HepG2 (cell line): ENCODE measurements at regions not wholly inside any gene's neighbourhood (a gene's known extent, or its start where the extent isn't known, plus 50 kb on each side); places are given as distances from the start of the nearest gene placed in this dataset.

Source experiments
- ATAC-seq: fragments of 200-7000 bp; cut with Tn5 transposase; 3 replicates; pipeline ENCODE4 v1.9.1; 2020; ENCODE audit warnings: mild to moderate bottlenecking, moderate library complexity
- BruUV-seq: library from RNA; stranded (reverse); fragments of 400-500 nt; replicated peaks from 2 replicates; lab custom pipeline; 2021; lab: Mats Ljungman, UMichigan
- CTCF ChIA-PET: fragments of 300-600 bp; formaldehyde crosslinking; extraction: SDS; loops from one replicate; lab custom pipeline; 2021; ENCODE audit warnings: low total read pairs, inconsistent platforms, low intra/inter-chr PET ratio; lab: Yijun Ruan, JAX
- POLR2A ChIA-PET: fragments of 350-600 bp; sonication (Branson Sonifier 250); formaldehyde crosslinking; loops from one replicate; lab custom pipeline; 2020; ENCODE audit warnings: antibody characterized with exemption, inconsistent platforms; lab: Yijun Ruan, JAX
- DNase-seq: peaks from one replicate; pipeline ENCODE4 v3.0.0-alpha.2; 2015; ENCODE audit warnings: low spot score
- FAIRE-seq: peaks from 3 replicates; lab custom pipeline; 2011; peaks lifted over from hg19 to GRCh38; lab: Jason Lieb, UNC
- H2AFZ ChIP-seq: one replicate; pipeline ENCODE4 v1.6.1; 2011; ENCODE audit warnings: low read length, inconsistent platforms
- H3K27ac ChIP-seq: fragments of 300-600 bp; 3 replicates; pipeline ENCODE4 v1.8.0; 2011; ENCODE audit warnings: mixed run types, mild to moderate bottlenecking, mixed read lengths, low read length, inconsistent platforms; ENCODE audit not compliant: insufficient read depth; ENCODE audit errors: extremely low read length
- H3K27me3 ChIP-seq, 2 experiments: fragments of 200-600 bp in 1 of 2; 2 replicates in 1 of 2; 3 replicates in 1 of 2; pipeline versions ENCODE4 v1.6.0 to v1.8.0; 2011; ENCODE audit warnings: low read length in 2 of 2, mild to moderate bottlenecking in 2 of 2, moderate library complexity in 2 of 2, inconsistent platforms in 1 of 2; ENCODE audit not compliant: insufficient read depth in 2 of 2, control insufficient read depth in 1 of 2
- H3K36me3 ChIP-seq, 2 experiments: fragments of 200-600 bp in 1 of 2; replicated peaks in 1 of 2; 2 replicates in 1 of 2; 3 replicates in 1 of 2; pipeline versions ENCODE4 v1.5.1 to v1.8.0; 2011; ENCODE audit warnings: low read length in 2 of 2, inconsistent platforms in 1 of 2; ENCODE audit not compliant: insufficient read depth in 2 of 2, control insufficient read depth in 1 of 2
- H3K4me1 ChIP-seq: 2 replicates; pipeline ENCODE4 v1.5.1; 2012; ENCODE audit warnings: low read length, inconsistent platforms; ENCODE audit not compliant: insufficient read depth
- H3K4me2 ChIP-seq: 2 replicates; pipeline ENCODE4 v1.6.0; 2011; ENCODE audit warnings: low read depth, low read length, inconsistent platforms
- H3K4me3 ChIP-seq, 3 experiments: fragments of 200-600 bp in 1 of 3; sonication (generic), shearing (Covaris generic) in 1 of 3; replicated peaks in 1 of 3; 2 replicates each; pipeline ENCODE4 v1.5.1; 2011 to 2016; ENCODE audit warnings: low read length in 3 of 3, inconsistent platforms in 2 of 3, low read depth in 2 of 3, mild to moderate bottlenecking in 2 of 3, control low read depth in 1 of 3, mixed read lengths in 1 of 3; ENCODE audit not compliant: insufficient read depth in 1 of 3
- H3K79me2 ChIP-seq: one replicate; pipeline ENCODE4 v1.6.1; 2011; ENCODE audit warnings: low read length, inconsistent platforms; ENCODE audit not compliant: insufficient read depth
- H3K9ac ChIP-seq: 2 replicates; pipeline ENCODE4 v1.6.0; 2011; ENCODE audit warnings: mild to moderate bottlenecking, low read depth, low read length, inconsistent platforms; ENCODE audit not compliant: insufficient read depth
- H3K9me3 ChIP-seq: 2 replicates; pipeline ENCODE4 v1.5.1; 2012; ENCODE audit warnings: mild to moderate bottlenecking, low read length
- H4K20me1 ChIP-seq: 2 replicates; pipeline ENCODE4 v1.6.0; 2011; ENCODE audit warnings: inconsistent platforms, mild to moderate bottlenecking, low read length, moderate library complexity; ENCODE audit not compliant: insufficient read depth
- HNF4A ChIP-seq: sonication (generic); formaldehyde crosslinking; IDR thresholded peaks from 2 replicates; pipeline ENCODE4 v1.4.0; 2020; ENCODE audit warnings: missing genetic modification reagents
- HNRNPH1 ChIP-seq: fragments of 200-400 bp; formaldehyde crosslinking; optimal IDR thresholded peaks from 2 replicates; pipeline ENCODE3; 2017; ENCODE audit warnings: mild to moderate bottlenecking, low read depth, low read length
- MIER2 ChIP-seq: IDR thresholded peaks from 2 replicates; pipeline ENCODE4 v1.6.1; 2016; ENCODE audit warnings: missing biosample characterization, missing genetic modification reagents
- NKX3-1 ChIP-seq: sonication (generic); formaldehyde crosslinking; IDR thresholded peaks from 2 replicates; pipeline ENCODE4 v1.5.0; 2020; ENCODE audit warnings: missing genetic modification reagents
- SAP130 ChIP-seq: IDR thresholded peaks from 2 replicates; pipeline ENCODE4 v1.6.1; 2016; ENCODE audit warnings: low read depth
- SIN3A ChIP-seq: IDR thresholded peaks from 2 replicates; pipeline ENCODE4 v1.6.1; 2011; ENCODE audit warnings: low read depth, mild to moderate bottlenecking, control low read depth, low read length, borderline replicate concordance
- SP2 ChIP-seq: sonication (generic); formaldehyde crosslinking; IDR thresholded peaks from 2 replicates; pipeline ENCODE4 v1.5.1; 2020; ENCODE audit warnings: mild to moderate bottlenecking, missing genetic modification reagents
- THAP11 ChIP-seq: IDR thresholded peaks from 2 replicates; pipeline ENCODE4 v1.6.1; 2016; ENCODE audit warnings: missing biosample characterization, missing genetic modification reagents
- TRIM24 ChIP-seq: sonication (generic); formaldehyde crosslinking; IDR thresholded peaks from 2 replicates; pipeline ENCODE4 v1.8.0; 2022; ENCODE audit warnings: mild to moderate bottlenecking, missing genetic modification reagents
- WGBS: methylation state at CpG from one replicate; pipeline ENCODE4 v1.1.6; 2017; ENCODE audit warnings: low lambda C conversion rate; 5-methylcytosine and 5-hydroxymethylcytosine counted together
- in situ Hi-C: cut with HindIII; loops from 2 replicates; pipeline ENCODE4 v1.10.0; 2017; ENCODE audit warnings: low pct_unique_long_range_greater_than_20kb; ENCODE audit not compliant: extremely low pct_ligation_motif_present
- intact Hi-C: fragments of 100-400 bp; cut with micrococcal nuclease; formaldehyde crosslinking; loops from one replicate; pipeline ENCODE4 v1.10.0; 2022; ENCODE audit not compliant: unreplicated experiment
- TF ChIP-seq, protein P1 (sequence below): sonication (generic); formaldehyde crosslinking; IDR thresholded peaks from 2 replicates; pipeline ENCODE4 v1.5.0; 2020; ENCODE audit warnings: mild to moderate bottlenecking, missing genetic modification reagents, borderline replicate concordance
- TF ChIP-seq, protein P2 (sequence below): IDR thresholded peaks from 2 replicates; pipeline ENCODE4 v1.6.1; 2016; ENCODE audit warnings: low read depth, control low read depth

DNA sequence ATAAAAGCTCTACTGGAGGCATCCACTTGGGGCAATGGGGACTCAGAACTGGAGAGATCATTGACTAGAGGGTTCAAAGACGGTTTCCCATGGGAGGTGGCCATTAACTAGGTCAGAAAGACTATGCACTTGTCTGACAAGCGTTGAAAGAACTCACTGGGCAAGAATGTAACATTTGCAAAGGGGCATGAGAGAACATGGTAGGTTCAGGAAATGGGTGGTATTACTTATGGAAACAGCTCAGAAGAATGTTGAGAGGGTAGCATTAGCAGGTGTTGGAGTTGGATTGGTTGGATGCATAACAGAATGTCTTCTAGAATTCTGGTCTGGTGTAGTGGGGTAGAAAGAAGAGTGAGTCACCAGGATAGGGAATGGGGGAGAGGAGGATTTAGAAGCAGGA lies 119.1 kb upstream of the CDCA7L start:
- BruUV-seq = no TSS peak
- Histone ChIP-seq H3K27me3 (peaks cover 0 to 8% of the 10 kb centered on the region in 2 experiments; a peak in 2 of 5 replicates), H3K36me3 (no peaks in the 10 kb centered on the region), H3K27ac (no peak overlapping the region), H4K20me1 (no peaks in the 10 kb centered on the region), H3K4me3 (no peak overlapping the region), H2AFZ (no peak overlapping the region), H3K79me2 (no peaks in the 10 kb centered on the region), H3K9ac (no peak overlapping the region), H3K4me1 (no peaks in the 10 kb centered on the region), H3K4me2 (no peak overlapping the region), H3K9me3 (no peaks in the 10 kb centered on the region)
- DNase-seq (no peak), ATAC-seq (no peak), FAIRE-seq (no peak)
- WGBS = 0% methylated on average over 2 of the region's 2 CpGs
- no peak for TF ChIP-seq SP2 (CRISPR knock-in tag)
- TF ChIP-seq HNF4A (CRISPR knock-in tag) = no peak
- TF ChIP-seq SAP130 = no peak
- TF ChIP-seq TRIM24 (CRISPR knock-in tag) = no peak
- TF ChIP-seq MIER2 (CRISPR knock-in tag) = no peak
- no peak for TF ChIP-seq HNRNPH1
- TF ChIP-seq, protein P1, sequence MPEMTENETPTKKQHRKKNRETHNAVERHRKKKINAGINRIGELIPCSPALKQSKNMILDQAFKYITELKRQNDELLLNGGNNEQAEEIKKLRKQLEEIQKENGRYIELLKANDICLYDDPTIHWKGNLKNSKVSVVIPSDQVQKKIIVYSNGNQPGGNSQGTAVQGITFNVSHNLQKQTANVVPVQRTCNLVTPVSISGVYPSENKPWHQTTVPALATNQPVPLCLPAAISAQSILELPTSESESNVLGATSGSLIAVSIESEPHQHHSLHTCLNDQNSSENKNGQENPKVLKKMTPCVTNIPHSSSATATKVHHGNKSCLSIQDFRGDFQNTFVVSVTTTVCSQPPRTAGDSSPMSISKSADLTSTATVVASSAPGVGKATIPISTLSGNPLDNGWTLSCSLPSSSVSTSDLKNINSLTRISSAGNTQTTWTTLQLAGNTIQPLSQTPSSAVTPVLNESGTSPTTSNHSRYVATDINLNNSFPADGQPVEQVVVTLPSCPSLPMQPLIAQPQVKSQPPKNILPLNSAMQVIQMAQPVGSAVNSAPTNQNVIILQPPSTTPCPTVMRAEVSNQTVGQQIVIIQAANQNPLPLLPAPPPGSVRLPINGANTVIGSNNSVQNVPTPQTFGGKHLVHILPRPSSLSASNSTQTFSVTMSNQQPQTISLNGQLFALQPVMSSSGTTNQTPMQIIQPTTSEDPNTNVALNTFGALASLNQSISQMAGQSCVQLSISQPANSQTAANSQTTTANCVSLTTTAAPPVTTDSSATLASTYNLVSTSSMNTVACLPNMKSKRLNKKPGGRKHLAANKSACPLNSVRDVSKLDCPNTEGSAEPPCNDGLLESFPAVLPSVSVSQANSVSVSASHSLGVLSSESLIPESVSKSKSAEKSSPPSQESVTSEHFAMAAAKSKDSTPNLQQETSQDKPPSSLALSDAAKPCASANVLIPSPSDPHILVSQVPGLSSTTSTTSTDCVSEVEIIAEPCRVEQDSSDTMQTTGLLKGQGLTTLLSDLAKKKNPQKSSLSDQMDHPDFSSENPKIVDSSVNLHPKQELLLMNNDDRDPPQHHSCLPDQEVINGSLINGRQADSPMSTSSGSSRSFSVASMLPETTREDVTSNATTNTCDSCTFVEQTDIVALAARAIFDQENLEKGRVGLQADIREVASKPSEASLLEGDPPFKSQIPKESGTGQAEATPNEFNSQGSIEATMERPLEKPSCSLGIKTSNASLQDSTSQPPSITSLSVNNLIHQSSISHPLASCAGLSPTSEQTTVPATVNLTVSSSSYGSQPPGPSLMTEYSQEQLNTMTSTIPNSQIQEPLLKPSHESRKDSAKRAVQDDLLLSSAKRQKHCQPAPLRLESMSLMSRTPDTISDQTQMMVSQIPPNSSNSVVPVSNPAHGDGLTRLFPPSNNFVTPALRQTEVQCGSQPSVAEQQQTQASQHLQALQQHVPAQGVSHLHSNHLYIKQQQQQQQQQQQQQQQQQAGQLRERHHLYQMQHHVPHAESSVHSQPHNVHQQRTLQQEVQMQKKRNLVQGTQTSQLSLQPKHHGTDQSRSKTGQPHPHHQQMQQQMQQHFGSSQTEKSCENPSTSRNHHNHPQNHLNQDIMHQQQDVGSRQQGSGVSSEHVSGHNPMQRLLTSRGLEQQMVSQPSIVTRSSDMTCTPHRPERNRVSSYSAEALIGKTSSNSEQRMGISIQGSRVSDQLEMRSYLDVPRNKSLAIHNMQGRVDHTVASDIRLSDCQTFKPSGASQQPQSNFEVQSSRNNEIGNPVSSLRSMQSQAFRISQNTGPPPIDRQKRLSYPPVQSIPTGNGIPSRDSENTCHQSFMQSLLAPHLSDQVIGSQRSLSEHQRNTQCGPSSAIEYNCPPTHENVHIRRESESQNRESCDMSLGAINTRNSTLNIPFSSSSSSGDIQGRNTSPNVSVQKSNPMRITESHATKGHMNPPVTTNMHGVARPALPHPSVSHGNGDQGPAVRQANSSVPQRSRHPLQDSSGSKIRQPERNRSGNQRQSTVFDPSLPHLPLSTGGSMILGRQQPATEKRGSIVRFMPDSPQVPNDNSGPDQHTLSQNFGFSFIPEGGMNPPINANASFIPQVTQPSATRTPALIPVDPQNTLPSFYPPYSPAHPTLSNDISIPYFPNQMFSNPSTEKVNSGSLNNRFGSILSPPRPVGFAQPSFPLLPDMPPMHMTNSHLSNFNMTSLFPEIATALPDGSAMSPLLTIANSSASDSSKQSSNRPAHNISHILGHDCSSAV (CRISPR knock-in tag) = no peak
- TF ChIP-seq NKX3-1 (CRISPR knock-in tag) = no peak
- TF ChIP-seq, protein P2, sequence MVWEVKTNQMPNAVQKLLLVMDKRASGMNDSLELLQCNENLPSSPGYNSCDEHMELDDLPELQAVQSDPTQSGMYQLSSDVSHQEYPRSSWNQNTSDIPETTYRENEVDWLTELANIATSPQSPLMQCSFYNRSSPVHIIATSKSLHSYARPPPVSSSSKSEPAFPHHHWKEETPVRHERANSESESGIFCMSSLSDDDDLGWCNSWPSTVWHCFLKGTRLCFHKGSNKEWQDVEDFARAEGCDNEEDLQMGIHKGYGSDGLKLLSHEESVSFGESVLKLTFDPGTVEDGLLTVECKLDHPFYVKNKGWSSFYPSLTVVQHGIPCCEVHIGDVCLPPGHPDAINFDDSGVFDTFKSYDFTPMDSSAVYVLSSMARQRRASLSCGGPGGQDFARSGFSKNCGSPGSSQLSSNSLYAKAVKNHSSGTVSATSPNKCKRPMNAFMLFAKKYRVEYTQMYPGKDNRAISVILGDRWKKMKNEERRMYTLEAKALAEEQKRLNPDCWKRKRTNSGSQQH (CRISPR knock-in tag) = no peak
- TF ChIP-seq THAP11 (CRISPR knock-in tag) = no peak
- TF ChIP-seq SIN3A = no peak
- intact Hi-C loops = no loop called here
- in situ Hi-C loops = no loop called here
- CTCF ChIA-PET = no interaction called here
- POLR2A ChIA-PET = no interaction called here
